Vagina (tissue), 2 donors: ENCODE measurements at regions not wholly inside any gene's neighbourhood (a gene's known extent, or its start where the extent isn't known, plus 50 kb on each side); places are given as distances from the start of the nearest gene placed in this dataset.

ENCODE experiments used
- DNase-seq, 2 donors: peaks; one replicate each; pipeline ENCODE4 v3.0.0-alpha.2; 2017; ENCODE audit errors: extremely low spot score in 2 of 2
- H3K27ac ChIP-seq: fragments of 200-600 bp; sonication (generic); one replicate; pipeline ENCODE4 v1.5.1; 2019
- H3K27me3 ChIP-seq: fragments of 200-600 bp; sonication (generic); one replicate; pipeline ENCODE4 v1.5.1; 2019
- H3K36me3 ChIP-seq, 2 donors: fragments of 200-600 bp; sonication (generic); one replicate each; pipeline ENCODE4 v1.5.1; 2017 to 2019
- H3K4me1 ChIP-seq: fragments of 200-600 bp; sonication (generic); one replicate; pipeline ENCODE4 v1.5.1; 2019
- H3K4me3 ChIP-seq, 2 donors: fragments of 200-600 bp; sonication (generic); 1 replicate in 1 of 2; 2 replicates in 1 of 2; pipeline ENCODE4 v1.5.1; 2016 to 2019
- H3K9me3 ChIP-seq: fragments of 200-600 bp; sonication (generic); one replicate; pipeline ENCODE4 v1.5.1; 2019
- POLR2A ChIP-seq, 2 donors: fragments of 450-650 bp; IDR thresholded peaks; one replicate each; pipeline ENCODE4 v1.6.1; 2017; ENCODE audit warnings: antibody characterized with exemption in 2 of 2, mild to moderate bottlenecking in 2 of 2, moderate library complexity in 2 of 2
- POLR2AphosphoS5 ChIP-seq, 2 donors: sonication (generic); formaldehyde crosslinking; IDR thresholded peaks; one replicate each; pipeline ENCODE4 v1.9.0; 2017; ENCODE audit warnings: antibody characterized with exemption in 2 of 2, mild to moderate bottlenecking in 2 of 2, low read depth in 1 of 2; ENCODE audit not compliant: insufficient read depth in 1 of 2
- intact Hi-C: fragments of 100-400 bp; cut with DNase I; formaldehyde crosslinking; loops from one replicate; pipeline ENCODE4 v1.15.1; 2023
- TF ChIP-seq, protein P1 (sequence below), 3 experiments: fragments of 450-650 bp in 2 of 3; fragments of 200-600 bp in 1 of 3; sonication (generic) in 1 of 3; IDR thresholded peaks; one replicate each; pipeline ENCODE4 v1.5.1; 2017 to 2019; ENCODE audit warnings: antibody characterized with exemption in 3 of 3, mild to moderate bottlenecking in 2 of 3, moderate library complexity in 2 of 3

DNA sequence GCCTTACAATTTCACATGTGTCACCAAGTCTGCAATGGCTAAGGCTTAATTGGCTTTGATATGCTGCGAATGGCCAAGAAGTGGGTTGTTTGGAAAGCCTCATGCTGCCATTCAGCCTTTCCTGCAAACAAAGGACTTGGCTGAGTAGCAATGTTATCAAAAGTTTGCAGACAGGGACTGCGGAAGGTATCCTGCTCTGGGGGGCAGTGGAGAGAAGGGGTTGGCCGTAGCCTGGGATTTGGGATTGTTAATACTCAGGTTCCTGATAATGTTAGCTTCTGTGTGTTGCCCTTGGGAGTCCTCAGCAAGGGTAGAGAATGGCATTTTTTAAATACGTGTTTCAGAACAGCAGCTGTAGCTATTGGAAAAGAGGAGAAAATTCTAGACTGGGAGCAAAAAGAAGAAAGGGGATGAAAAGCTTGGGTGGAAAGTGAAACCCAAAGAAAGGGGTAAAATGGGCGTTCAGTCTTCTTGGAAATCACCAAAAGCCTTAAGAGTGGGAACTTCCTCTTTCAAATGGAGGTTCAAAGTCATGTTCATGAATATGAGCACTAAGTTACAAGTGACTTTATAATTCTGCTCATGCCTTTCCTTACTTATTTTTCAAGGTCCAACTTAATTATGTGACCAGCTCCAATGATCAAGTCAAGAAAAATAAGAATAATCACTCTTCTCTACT is 325.1 kb downstream of the RNF144A start:
- no peaks in the 10 kb centered on the region for H3K4me1 ChIP-seq
- no peaks in the 10 kb centered on the region for H3K27me3 ChIP-seq
- no peaks in the 10 kb centered on the region for H3K36me3 ChIP-seq
- TF ChIP-seq POLR2A (IDR thresholded peaks at IDR 0.05) (no peak), POLR2AphosphoS5 (IDR thresholded peaks at IDR 0.05; ENCODE audit: insufficient read depth in 1 of 2, low read depth in 1 of 2) (no peak)
- TF ChIP-seq, protein P1, sequence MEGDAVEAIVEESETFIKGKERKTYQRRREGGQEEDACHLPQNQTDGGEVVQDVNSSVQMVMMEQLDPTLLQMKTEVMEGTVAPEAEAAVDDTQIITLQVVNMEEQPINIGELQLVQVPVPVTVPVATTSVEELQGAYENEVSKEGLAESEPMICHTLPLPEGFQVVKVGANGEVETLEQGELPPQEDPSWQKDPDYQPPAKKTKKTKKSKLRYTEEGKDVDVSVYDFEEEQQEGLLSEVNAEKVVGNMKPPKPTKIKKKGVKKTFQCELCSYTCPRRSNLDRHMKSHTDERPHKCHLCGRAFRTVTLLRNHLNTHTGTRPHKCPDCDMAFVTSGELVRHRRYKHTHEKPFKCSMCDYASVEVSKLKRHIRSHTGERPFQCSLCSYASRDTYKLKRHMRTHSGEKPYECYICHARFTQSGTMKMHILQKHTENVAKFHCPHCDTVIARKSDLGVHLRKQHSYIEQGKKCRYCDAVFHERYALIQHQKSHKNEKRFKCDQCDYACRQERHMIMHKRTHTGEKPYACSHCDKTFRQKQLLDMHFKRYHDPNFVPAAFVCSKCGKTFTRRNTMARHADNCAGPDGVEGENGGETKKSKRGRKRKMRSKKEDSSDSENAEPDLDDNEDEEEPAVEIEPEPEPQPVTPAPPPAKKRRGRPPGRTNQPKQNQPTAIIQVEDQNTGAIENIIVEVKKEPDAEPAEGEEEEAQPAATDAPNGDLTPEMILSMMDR (IDR thresholded peaks at IDR 0.05), result no peak
- no peaks in the 10 kb centered on the region for H3K9me3 ChIP-seq
- intact Hi-C loops, result no loop called here
- no peak overlapping the region for H3K4me3 ChIP-seq
- no peak for DNase-seq
- no peak overlapping the region for H3K27ac ChIP-seq

DNA sequence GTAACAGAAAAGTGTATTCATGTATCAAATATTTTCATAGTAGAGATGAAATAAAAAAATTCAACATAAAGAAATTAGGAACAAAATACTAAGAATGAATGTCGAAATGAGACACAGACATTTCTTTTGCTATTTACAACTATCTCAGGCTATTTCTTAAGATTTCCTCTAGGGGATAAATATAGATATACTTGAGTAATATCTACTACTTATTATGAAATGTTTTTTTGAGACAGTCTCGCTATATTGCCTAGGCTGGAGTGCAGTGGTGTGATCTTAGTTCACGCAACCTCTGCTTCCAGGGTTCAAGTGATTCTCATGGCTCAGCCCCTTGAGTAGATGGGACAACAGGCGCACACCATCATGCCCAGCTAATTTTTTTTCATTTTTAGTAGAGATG is 326.1 kb downstream of the RNF144A start:
- no peaks in the 10 kb centered on the region for H3K9me3 ChIP-seq
- no peak overlapping the region for H3K27ac ChIP-seq
- intact Hi-C loops, result no loop called here
- no peaks in the 10 kb centered on the region for H3K4me1 ChIP-seq
- no peak overlapping the region for H3K4me3 ChIP-seq
- TF ChIP-seq POLR2AphosphoS5 (IDR thresholded peaks at IDR 0.05; ENCODE audit: insufficient read depth in 1 of 2, low read depth in 1 of 2) (no peak), POLR2A (IDR thresholded peaks at IDR 0.05) (no peak)
- TF ChIP-seq, protein P1 (IDR thresholded peaks at IDR 0.05), result no peak
- H3K36me3 ChIP-seq, result no peaks in the 10 kb centered on the region
- no peak for DNase-seq
- no peaks in the 10 kb centered on the region for H3K27me3 ChIP-seq

DNA sequence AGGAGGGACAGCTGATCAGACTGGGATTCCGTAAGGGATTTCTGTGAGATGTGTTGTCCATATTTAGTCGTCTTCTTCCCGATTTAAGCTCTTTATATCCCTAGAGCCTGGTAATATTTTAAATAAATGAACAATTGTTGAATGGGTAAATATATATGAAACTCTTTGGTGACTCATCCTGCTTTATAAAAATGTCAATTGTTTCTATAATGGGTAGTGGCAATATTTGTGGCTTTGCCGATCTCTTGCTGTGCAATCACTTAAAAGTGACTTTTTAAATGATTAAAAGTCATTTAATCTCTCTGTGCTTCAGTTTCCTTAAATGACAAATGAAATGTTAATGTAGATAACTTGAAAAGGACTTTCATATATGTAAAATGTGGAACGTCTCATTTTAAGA is 339.2 kb downstream of the RNF144A start:
- no peaks in the 10 kb centered on the region for H3K9me3 ChIP-seq
- no peak for DNase-seq
- no peaks in the 10 kb centered on the region for H3K27me3 ChIP-seq
- no peak for TF ChIP-seq POLR2AphosphoS5 (IDR thresholded peaks at IDR 0.05; ENCODE audit: insufficient read depth in 1 of 2, low read depth in 1 of 2)
- no peak for TF ChIP-seq POLR2A (IDR thresholded peaks at IDR 0.05)
- TF ChIP-seq, protein P1 (IDR thresholded peaks at IDR 0.05), result no peak
- intact Hi-C loops, result no loop called here
- H3K27ac ChIP-seq, result no peak overlapping the region
- no peaks in the 10 kb centered on the region for H3K4me1 ChIP-seq
- no peak overlapping the region for H3K4me3 ChIP-seq
- no peaks in the 10 kb centered on the region for H3K36me3 ChIP-seq

DNA sequence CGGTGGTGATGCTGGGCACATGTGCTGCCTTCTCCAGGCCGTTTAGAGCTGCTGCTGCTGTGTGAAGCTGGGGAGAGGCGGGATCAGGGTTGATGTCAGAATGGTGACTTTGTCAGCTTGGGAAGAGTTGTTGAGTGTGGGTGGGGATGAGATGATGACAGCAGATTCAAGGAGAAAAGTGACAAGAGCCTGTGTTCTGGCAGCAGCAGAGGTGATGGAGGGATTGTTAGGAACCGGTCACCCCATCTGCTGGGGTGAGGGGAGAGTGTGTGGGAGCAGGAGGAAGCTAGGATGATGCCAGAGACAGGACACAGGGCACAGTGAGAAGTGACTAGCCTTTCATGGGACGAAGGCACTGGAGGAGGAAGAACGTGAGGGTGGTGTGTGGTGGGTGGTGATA is 345.5 kb downstream of the RNF144A start:
- no peak for DNase-seq
- Histone ChIP-seq H3K27me3 (no peaks in the 10 kb centered on the region), H3K9me3 (no peaks in the 10 kb centered on the region), H3K36me3 (no peaks in the 10 kb centered on the region), H3K4me3 (no peak overlapping the region), H3K27ac (no peak overlapping the region), H3K4me1 (no peaks in the 10 kb centered on the region)
- intact Hi-C loops, result no loop called here
- TF ChIP-seq POLR2AphosphoS5 (IDR thresholded peaks at IDR 0.05; ENCODE audit: insufficient read depth in 1 of 2, low read depth in 1 of 2) (no peak), POLR2A (IDR thresholded peaks at IDR 0.05) (no peak)
- TF ChIP-seq, protein P1 (IDR thresholded peaks at IDR 0.05), result no peak

DNA sequence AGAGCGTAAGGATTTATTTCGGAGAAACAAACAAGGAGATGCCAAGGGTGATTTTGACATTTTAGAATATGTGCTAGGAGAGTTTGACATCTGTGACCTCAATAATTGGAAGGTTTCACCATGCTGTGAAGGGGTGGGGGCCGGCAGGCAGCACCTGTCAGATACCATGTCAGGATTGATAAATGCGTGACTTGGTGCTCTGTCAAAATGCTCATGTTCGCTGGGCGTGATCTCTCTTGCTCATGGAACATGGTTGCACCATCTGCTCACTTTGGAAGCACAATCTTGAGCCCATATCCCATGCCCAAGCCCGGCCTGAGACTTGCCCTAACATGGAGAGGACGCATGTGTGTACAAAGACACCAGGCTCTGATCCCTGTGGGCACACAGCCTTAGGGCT is 347.6 kb downstream of the RNF144A start:
- no peaks in the 10 kb centered on the region for H3K27me3 ChIP-seq
- no peaks in the 10 kb centered on the region for H3K9me3 ChIP-seq
- H3K4me3 ChIP-seq, result no peak overlapping the region
- intact Hi-C loops, result no loop called here
- H3K27ac ChIP-seq, result no peak overlapping the region
- H3K4me1 ChIP-seq, result no peaks in the 10 kb centered on the region
- H3K36me3 ChIP-seq, result no peaks in the 10 kb centered on the region
- TF ChIP-seq POLR2A (IDR thresholded peaks at IDR 0.05) (no peak), POLR2AphosphoS5 (IDR thresholded peaks at IDR 0.05; ENCODE audit: insufficient read depth in 1 of 2, low read depth in 1 of 2) (no peak)
- TF ChIP-seq, protein P1 (IDR thresholded peaks at IDR 0.05), result no peak
- DNase-seq, result no peak
